ENCODE measurements at regions not wholly inside any gene's neighbourhood (a gene's known extent, or its start where the extent isn't known, plus 50 kb on each side); places are given as distances from the start of the nearest gene placed in this dataset.
"Not testable (repeated sequence)": the region's sequence is repeated elsewhere in the genome, so short reads cannot be mapped to it uniquely, and the experiment has no call there.

DNA sequence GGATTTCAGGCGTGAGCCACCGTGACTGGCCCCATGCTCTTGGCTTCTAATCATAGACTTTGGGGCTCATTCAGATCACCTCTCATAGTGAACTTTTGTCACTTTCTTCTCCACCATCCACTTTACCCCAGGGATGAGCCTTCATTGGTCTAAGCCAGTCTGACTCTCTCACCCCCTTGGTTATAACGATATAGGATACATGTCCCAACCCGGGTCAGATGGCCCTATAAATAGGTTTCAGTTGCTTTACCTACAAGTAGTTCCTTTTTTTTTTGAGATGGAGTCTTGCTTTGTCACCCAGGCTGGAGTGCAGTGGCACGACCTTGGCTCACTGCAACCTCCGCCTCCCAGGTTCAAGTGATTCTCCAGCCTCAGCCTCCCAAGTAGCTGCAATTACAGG lies 61.7 kb downstream of the TMEM235 start:
- intact Hi-C loops (cut with micrococcal nuclease); H3K9me3 ChIP-seq (ENCODE audit: control insufficient read depth, insufficient read depth, low read length); H3K36me3 ChIP-seq (ENCODE audit: control insufficient read depth, insufficient read depth, low read length); H4K8ac ChIP-seq (ENCODE audit: low read depth in 2 of 2, low read length in 2 of 2); H3K56ac ChIP-seq (ENCODE audit: extremely low read depth, insufficient read depth, low read length); ATAC-seq (ENCODE audit: low read depth); H3K27me3 ChIP-seq (ENCODE audit: control insufficient read depth, insufficient read depth, low read length); H4K91ac ChIP-seq (ENCODE audit: insufficient read depth, low read depth, low read length); H3K14ac ChIP-seq (replicated peaks; ENCODE audit: low read depth, low read length); H3K18ac ChIP-seq (ENCODE audit: low read depth, low read length); H3K9me1 ChIP-seq (ENCODE audit: insufficient read depth, low read length); H2AFZ ChIP-seq (replicated peaks; ENCODE audit: low read length, poor library complexity); H2BK20ac ChIP-seq (ENCODE audit: low read depth, low read length); H2BK5ac ChIP-seq (ENCODE audit: low read depth, low read length, poor library complexity, severe bottlenecking); BruUV-seq (replicated peaks); POLR2A ChIA-PET (ENCODE audit: unreplicated experiment); H2BK15ac ChIP-seq (ENCODE audit: low read depth, low read length); H3K27ac ChIP-seq (ENCODE audit: insufficient read depth, low read length); dilution Hi-C loops (cut with HindIII; ENCODE audit: low sequenced_read_pairs, unreplicated experiment); H3K4me2 ChIP-seq (ENCODE audit: low read depth, low read length); H4K20me1 ChIP-seq (ENCODE audit: insufficient read depth, low read length); H3K79me1 ChIP-seq (ENCODE audit: low read depth in 1 of 2, low read length in 2 of 2); DNase-seq; H3K4ac ChIP-seq (ENCODE audit: low read depth, low read length); CTCF ChIA-PET; H3K9ac ChIP-seq (ENCODE audit: low read depth, low read length); H3K23ac ChIP-seq (ENCODE audit: low read depth, low read length); H2AK9ac ChIP-seq (replicated peaks; ENCODE audit: low read depth, low read length, poor library complexity); H3K4me3 ChIP-seq (ENCODE audit: insufficient read depth, low read depth, low read length); H2AK5ac ChIP-seq (ENCODE audit: low read depth, low read length); H2BK120ac ChIP-seq (ENCODE audit: low read depth, low read length); H4K5ac ChIP-seq (ENCODE audit: low read depth, low read length); H3K4me1 ChIP-seq (ENCODE audit: control insufficient read depth, insufficient read depth, low read length): not testable (repeated sequence)
- WGBS, 2 experiments (ENCODE audit: extremely low coverage in 2 of 2, insufficient read length in 1 of 2): 94% methylated on average over 2 of the region's 6 CpGs; no CpG with 5 or more reads in 1 of the 2 experiments
- in situ Hi-C loops (cut with MboI; ENCODE audit: low sequenced_read_pairs): loop anchor here (5.0 to 10.0 kb wide), 2 partner anchors 64 to 132 kb away; no protein-coding TSS in a partner anchor

All from IMR-90 (cell line).